A549 (cell line): ENCODE measurements at regions not wholly inside any gene's neighbourhood (a gene's known extent, or its start where the extent isn't known, plus 50 kb on each side); places are given as distances from the start of the nearest gene placed in this dataset.

ENCODE experiments used
- ATAC-seq, 2 experiments: fragments of 200-7000 bp in 1 of 2; fragments of >200 bp in 1 of 2; cut with Nextera tagmentation in 1 of 2; cut with Tn5 transposase in 1 of 2; 3 replicates each; pipeline versions ENCODE4 v1.8.0 to v1.9.1; 2018 to 2020; ENCODE audit warnings: mild to moderate bottlenecking in 1 of 2, moderate library complexity in 1 of 2
- CTCF ChIA-PET: fragments of 300-600 bp; sonication (Branson Sonifier 250); formaldehyde crosslinking; extraction: SDS; loops from one replicate; lab custom pipeline; 2021; ENCODE audit warnings: antibody characterized with exemption, inconsistent platforms; lab: Yijun Ruan, JAX
- POLR2A ChIA-PET: fragments of 350-600 bp; formaldehyde crosslinking; extraction: SDS; loops from one replicate; lab custom pipeline; 2021; ENCODE audit warnings: antibody characterized with exemption, inconsistent platforms; lab: Yijun Ruan, JAX
- DNase-seq, 2 experiments: peaks; one replicate each; pipeline versions ENCODE4 v3.0.0 to v3.0.0-alpha.2; 2011 to 2016; ENCODE audit warnings: low read depth in 1 of 2, low spot score in 1 of 2
- FAIRE-seq: peaks from 2 replicates; lab custom pipeline; 2011; peaks lifted over from hg19 to GRCh38; lab: Jason Lieb, UNC
- H3K27ac ChIP-seq, 2 experiments: fragments of >200 bp; sonication (Bioruptor Twin); formaldehyde crosslinking; 3 replicates each; pipeline ENCODE4 v1.5.1; 2016 to 2017
- H3K4me1 ChIP-seq: fragments of >200 bp; sonication (Bioruptor Twin); formaldehyde crosslinking; 3 replicates; pipeline ENCODE4 v1.6.1; 2016
- H3K4me2 ChIP-seq: fragments of >200 bp; sonication (Bioruptor Twin); formaldehyde crosslinking; 3 replicates; pipeline ENCODE4 v1.6.1; 2016
- H3K4me3 ChIP-seq: fragments of >200 bp; sonication (Bioruptor Twin); formaldehyde crosslinking; 3 replicates; pipeline ENCODE4 v1.5.1; 2016
- H3K9me3 ChIP-seq: fragments of >200 bp; sonication (Bioruptor Twin); formaldehyde crosslinking; 3 replicates; pipeline ENCODE4 v1.6.1; 2016
- CBX8 ChIP-seq: fragments of 200-600 bp; sonication (generic); IDR thresholded peaks from 2 replicates; pipeline ENCODE4 v1.6.1; 2016
- EHMT2 ChIP-seq: fragments of 200-600 bp; sonication (generic); IDR thresholded peaks from 2 replicates; pipeline ENCODE4 v1.6.1; 2016; ENCODE audit warnings: antibody characterized with exemption, low read depth, mild to moderate bottlenecking, moderate library complexity
- FOXS1 ChIP-seq: fragments of 250-450 bp; sonication (Bioruptor Pico); IDR thresholded peaks from 2 replicates; pipeline ENCODE4 v1.5.0; 2020; ENCODE audit warnings: mild to moderate bottlenecking, moderate library complexity
- HDAC2 ChIP-seq: fragments of 200-600 bp; sonication (generic); IDR thresholded peaks from 2 replicates; pipeline ENCODE4 v1.6.1; 2016
- HOXA7 ChIP-seq: fragments of 250-450 bp; sonication (Bioruptor Pico); IDR thresholded peaks from 2 replicates; pipeline ENCODE4 v1.5.0; 2020; ENCODE audit warnings: mild to moderate bottlenecking, moderate library complexity
- JUNB ChIP-seq: fragments of >200 bp; sonication (Bioruptor Twin); formaldehyde crosslinking; IDR thresholded peaks from 2 replicates; pipeline ENCODE4 v1.6.1; 2016
- NPAS2 ChIP-seq: fragments of 250-450 bp; sonication (Bioruptor Pico); IDR thresholded peaks from 2 replicates; pipeline ENCODE4 v1.8.0; 2022; ENCODE audit warnings: mild to moderate bottlenecking, moderate library complexity, borderline replicate concordance
- POLR2AphosphoS2 ChIP-seq: conservative IDR thresholded peaks from 2 replicates; pipeline ENCODE4 v1.6.1; 2012; ENCODE audit warnings: low read length, improper control_type of control experiment, inconsistent platforms
- RARB ChIP-seq: fragments of 250-450 bp; sonication (Bioruptor Pico); IDR thresholded peaks from 2 replicates; pipeline ENCODE4 v1.8.0; 2021; ENCODE audit warnings: mild to moderate bottlenecking, moderate library complexity
- ZC3H11A ChIP-seq: fragments of 450-650 bp; IDR thresholded peaks from 2 replicates; pipeline ENCODE4 v1.6.1; 2014; ENCODE audit warnings: antibody characterized with exemption, mild to moderate bottlenecking
- WGBS: methylation state at CpG from one replicate; pipeline ENCODE4 v1.1.6; 2017; ENCODE audit errors: missing lambda C conversion rate; 5-methylcytosine and 5-hydroxymethylcytosine counted together
- TF ChIP-seq, protein P1 (sequence below): fragments of 200-600 bp; sonication (generic); IDR thresholded peaks from 2 replicates; pipeline ENCODE4 v1.6.1; 2016; ENCODE audit warnings: antibody characterized with exemption, mild to moderate bottlenecking, moderate library complexity
- TF ChIP-seq, protein P2 (sequence below): IDR thresholded peaks from 2 replicates; pipeline ENCODE4 v1.6.1; 2012
- TF ChIP-seq, protein P3 (sequence below): fragments of 250-450 bp; sonication (Bioruptor Pico); IDR thresholded peaks from 2 replicates; pipeline ENCODE4 v1.5.0; 2020; ENCODE audit warnings: low read depth, mild to moderate bottlenecking, moderate library complexity
- TF ChIP-seq, protein P4 (sequence below): fragments of 150-350 bp; IDR thresholded peaks from 2 replicates; pipeline ENCODE4 v1.6.1; 2014; ENCODE audit warnings: low read depth, mild to moderate bottlenecking, low read length
- TF ChIP-seq, protein P5 (sequence below): fragments of 250-450 bp; sonication (Bioruptor Pico); IDR thresholded peaks from 2 replicates; pipeline ENCODE4 v1.5.0; 2021; ENCODE audit warnings: mild to moderate bottlenecking, moderate library complexity, borderline replicate concordance

DNA sequence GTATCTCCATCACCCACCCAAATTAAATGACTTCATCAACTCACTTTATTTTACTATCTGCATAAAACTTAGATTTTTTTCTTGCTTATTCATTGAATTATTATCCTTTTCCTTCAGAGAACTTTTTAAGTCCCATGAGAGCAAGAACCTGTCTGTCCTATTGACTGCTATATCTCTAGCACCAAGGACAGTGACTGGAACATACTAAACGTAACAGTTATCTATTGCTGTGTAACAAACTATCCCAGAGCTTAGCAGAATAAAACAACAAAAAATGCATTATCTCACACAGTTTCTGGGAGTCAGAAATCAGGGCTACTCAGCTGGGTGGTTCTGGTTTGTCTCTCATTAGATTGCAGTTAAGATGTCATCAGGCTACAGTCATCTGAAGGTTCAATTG lies 401.7 kb upstream of the AUTS2 start:
- H3K4me2 ChIP-seq = no peak overlapping the region
- FAIRE-seq = no peak
- no peak for ATAC-seq
- H3K27ac ChIP-seq = no peak overlapping the region
- 16% methylated on average over 1 of the region's 1 CpG for WGBS
- ChIA-PET CTCF (no interaction called here), POLR2A (no interaction called here)
- no peaks in the 10 kb centered on the region for H3K4me1 ChIP-seq
- no peak for DNase-seq
- H3K4me3 ChIP-seq = no peak overlapping the region
- H3K9me3 ChIP-seq = peaks cover 11% of the 10 kb centered on the region; the same call in 1 of the 3 replicates
- no peak for TF ChIP-seq EHMT2
- TF ChIP-seq, protein P1, sequence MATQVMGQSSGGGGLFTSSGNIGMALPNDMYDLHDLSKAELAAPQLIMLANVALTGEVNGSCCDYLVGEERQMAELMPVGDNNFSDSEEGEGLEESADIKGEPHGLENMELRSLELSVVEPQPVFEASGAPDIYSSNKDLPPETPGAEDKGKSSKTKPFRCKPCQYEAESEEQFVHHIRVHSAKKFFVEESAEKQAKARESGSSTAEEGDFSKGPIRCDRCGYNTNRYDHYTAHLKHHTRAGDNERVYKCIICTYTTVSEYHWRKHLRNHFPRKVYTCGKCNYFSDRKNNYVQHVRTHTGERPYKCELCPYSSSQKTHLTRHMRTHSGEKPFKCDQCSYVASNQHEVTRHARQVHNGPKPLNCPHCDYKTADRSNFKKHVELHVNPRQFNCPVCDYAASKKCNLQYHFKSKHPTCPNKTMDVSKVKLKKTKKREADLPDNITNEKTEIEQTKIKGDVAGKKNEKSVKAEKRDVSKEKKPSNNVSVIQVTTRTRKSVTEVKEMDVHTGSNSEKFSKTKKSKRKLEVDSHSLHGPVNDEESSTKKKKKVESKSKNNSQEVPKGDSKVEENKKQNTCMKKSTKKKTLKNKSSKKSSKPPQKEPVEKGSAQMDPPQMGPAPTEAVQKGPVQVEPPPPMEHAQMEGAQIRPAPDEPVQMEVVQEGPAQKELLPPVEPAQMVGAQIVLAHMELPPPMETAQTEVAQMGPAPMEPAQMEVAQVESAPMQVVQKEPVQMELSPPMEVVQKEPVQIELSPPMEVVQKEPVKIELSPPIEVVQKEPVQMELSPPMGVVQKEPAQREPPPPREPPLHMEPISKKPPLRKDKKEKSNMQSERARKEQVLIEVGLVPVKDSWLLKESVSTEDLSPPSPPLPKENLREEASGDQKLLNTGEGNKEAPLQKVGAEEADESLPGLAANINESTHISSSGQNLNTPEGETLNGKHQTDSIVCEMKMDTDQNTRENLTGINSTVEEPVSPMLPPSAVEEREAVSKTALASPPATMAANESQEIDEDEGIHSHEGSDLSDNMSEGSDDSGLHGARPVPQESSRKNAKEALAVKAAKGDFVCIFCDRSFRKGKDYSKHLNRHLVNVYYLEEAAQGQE = peak; percentile 47; the same call in 1 of the 2 replicates

DNA sequence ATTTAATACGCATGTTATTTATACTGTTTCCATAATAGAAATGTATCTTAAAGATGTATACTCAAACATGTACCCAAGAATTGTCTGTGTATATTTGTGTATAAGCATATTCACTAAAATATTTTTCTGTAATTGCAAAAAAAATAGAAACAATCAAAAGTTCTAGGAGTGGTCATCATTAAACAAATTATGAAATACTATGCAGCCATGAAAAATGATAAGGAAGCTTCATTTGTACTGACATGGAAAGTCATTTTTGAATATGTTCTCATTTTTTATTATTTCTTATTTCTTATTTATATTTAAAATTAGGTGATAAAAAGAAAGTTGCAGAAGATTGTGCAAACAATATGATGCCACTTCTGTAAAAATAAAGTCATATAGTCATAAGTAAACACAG lies 400.0 kb upstream of the AUTS2 start:
- H3K4me1 ChIP-seq = no peaks in the 10 kb centered on the region
- H3K4me3 ChIP-seq = no peak overlapping the region
- CTCF ChIA-PET = interaction anchor here (1.1 kb wide), 1 partner anchor 1410 kb away, joined by 3 read pairs; no protein-coding TSS in a partner anchor
- DNase-seq (no peak), FAIRE-seq (no peak), ATAC-seq (no peak)
- POLR2A ChIA-PET = no interaction called here
- no peak for TF ChIP-seq RARB (CRISPR knock-in tag)
- TF ChIP-seq FOXS1 (CRISPR knock-in tag) = no peak
- TF ChIP-seq NPAS2 = no peak
- TF ChIP-seq ZC3H11A = no peak
- H3K27ac ChIP-seq = no peak overlapping the region
- no peak overlapping the region for H3K4me2 ChIP-seq
- WGBS = 57% methylated on average over 1 of the region's 1 CpG
- H3K9me3 ChIP-seq = peaks cover 11% of the 10 kb centered on the region; the same call in 1 of the 3 replicates

DNA sequence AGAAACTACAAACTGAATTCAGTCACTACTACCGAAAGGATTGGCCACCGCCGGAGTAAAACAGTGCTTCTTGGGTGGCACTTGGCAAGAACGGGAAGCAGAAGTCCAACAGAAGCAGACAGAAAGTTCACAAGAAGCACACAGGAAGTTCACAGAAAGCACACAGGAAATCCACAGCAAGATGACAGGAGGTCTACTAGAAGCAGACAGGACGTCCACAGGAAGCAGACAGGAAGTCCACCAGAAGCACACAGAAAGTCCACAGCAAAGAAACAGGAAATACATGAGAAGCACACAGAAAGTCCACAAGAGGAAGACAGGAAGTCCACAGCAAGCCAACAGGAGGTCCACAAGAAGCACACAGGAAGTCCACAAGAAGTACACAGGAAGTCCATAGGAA lies 399.2 kb upstream of the AUTS2 start:
- ATAC-seq (no peak), DNase-seq (no peak), FAIRE-seq (no peak)
- H3K27ac ChIP-seq = no peak overlapping the region
- POLR2A ChIA-PET = no interaction called here
- TF ChIP-seq, protein P2, sequence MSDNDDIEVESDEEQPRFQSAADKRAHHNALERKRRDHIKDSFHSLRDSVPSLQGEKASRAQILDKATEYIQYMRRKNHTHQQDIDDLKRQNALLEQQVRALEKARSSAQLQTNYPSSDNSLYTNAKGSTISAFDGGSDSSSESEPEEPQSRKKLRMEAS = no peak
- TF ChIP-seq JUNB = no peak
- TF ChIP-seq, protein P3, sequence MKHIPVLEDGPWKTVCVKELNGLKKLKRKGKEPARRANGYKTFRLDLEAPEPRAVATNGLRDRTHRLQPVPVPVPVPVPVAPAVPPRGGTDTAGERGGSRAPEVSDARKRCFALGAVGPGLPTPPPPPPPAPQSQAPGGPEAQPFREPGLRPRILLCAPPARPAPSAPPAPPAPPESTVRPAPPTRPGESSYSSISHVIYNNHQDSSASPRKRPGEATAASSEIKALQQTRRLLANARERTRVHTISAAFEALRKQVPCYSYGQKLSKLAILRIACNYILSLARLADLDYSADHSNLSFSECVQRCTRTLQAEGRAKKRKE = no peak
- TF ChIP-seq HDAC2 = no peak
- TF ChIP-seq HOXA7 (CRISPR knock-in tag) = no peak
- H3K4me3 ChIP-seq = no peak overlapping the region
- CTCF ChIA-PET = no interaction called here
- WGBS = 66% methylated on average over 5 of the region's 5 CpGs
- H3K9me3 ChIP-seq = peaks cover 11% of the 10 kb centered on the region; the same call in 1 of the 3 replicates
- H3K4me2 ChIP-seq = no peak overlapping the region
- no peaks in the 10 kb centered on the region for H3K4me1 ChIP-seq

DNA sequence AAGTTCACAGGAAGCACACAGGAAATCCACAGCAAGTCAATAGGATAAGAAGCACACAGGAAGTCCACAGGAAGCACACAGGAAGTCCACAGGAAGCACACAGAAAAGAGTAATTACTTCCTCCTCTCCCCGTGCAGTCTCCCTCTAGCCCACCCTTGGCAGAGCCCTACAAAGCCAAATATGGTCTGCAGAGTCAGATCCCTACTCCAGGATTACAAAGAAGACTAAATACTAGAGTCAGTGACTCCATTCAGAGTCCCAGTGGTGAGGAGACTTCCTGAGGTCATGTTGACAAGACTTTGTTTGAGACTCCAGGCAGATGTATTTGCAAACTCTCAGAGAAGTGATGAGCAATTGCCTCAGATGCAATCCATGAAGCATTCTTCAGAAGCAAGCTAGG lies 398.6 kb upstream of the AUTS2 start:
- ATAC-seq = no peak
- Histone ChIP-seq H3K4me3 (no peak overlapping the region), H3K27ac (no peak overlapping the region), H3K9me3 (peaks cover 11% of the 10 kb centered on the region; the same call in 1 of the 3 replicates), H3K4me2 (no peak overlapping the region), H3K4me1 (no peaks in the 10 kb centered on the region)
- POLR2A ChIA-PET = no interaction called here
- DNase-seq = no peak
- FAIRE-seq = no peak
- CTCF ChIA-PET = interaction anchor here (1.0 kb wide), 1 partner anchor 31 kb away, joined by 3 read pairs; no protein-coding TSS in a partner anchor
- WGBS = 8% methylated on average over 1 of the region's 1 CpG
- TF ChIP-seq, protein P4, sequence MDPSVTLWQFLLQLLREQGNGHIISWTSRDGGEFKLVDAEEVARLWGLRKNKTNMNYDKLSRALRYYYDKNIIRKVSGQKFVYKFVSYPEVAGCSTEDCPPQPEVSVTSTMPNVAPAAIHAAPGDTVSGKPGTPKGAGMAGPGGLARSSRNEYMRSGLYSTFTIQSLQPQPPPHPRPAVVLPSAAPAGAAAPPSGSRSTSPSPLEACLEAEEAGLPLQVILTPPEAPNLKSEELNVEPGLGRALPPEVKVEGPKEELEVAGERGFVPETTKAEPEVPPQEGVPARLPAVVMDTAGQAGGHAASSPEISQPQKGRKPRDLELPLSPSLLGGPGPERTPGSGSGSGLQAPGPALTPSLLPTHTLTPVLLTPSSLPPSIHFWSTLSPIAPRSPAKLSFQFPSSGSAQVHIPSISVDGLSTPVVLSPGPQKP = no peak
- TF ChIP-seq POLR2AphosphoS2 (no peak), CBX8 (no peak)
- TF ChIP-seq, protein P5, sequence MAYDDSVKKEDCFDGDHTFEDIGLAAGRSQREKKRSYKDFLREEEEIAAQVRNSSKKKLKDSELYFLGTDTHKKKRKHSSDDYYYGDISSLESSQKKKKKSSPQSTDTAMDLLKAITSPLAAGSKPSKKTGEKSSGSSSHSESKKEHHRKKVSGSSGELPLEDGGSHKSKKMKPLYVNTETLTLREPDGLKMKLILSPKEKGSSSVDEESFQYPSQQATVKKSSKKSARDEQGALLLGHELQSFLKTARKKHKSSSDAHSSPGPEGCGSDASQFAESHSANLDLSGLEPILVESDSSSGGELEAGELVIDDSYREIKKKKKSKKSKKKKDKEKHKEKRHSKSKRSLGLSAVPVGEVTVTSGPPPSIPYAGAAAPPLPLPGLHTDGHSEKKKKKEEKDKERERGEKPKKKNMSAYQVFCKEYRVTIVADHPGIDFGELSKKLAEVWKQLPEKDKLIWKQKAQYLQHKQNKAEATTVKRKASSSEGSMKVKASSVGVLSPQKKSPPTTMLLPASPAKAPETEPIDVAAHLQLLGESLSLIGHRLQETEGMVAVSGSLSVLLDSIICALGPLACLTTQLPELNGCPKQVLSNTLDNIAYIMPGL = no peak
